Activated CD4-positive, CD25-positive, alpha-beta regulatory T cell (primary cell): ENCODE measurements at regions not wholly inside any gene's neighbourhood (a gene's known extent, or its start where the extent isn't known, plus 50 kb on each side); places are given as distances from the start of the nearest gene placed in this dataset.
"Not testable (repeated sequence)": the region's sequence is repeated elsewhere in the genome, so short reads cannot be mapped to it uniquely, and the experiment has no call there.

ENCODE experiments used
- DNase-seq, 4 experiments: peaks; one replicate each; lab custom pipeline; 2025; lab: John Stamatoyannopoulos, UW

DNA sequence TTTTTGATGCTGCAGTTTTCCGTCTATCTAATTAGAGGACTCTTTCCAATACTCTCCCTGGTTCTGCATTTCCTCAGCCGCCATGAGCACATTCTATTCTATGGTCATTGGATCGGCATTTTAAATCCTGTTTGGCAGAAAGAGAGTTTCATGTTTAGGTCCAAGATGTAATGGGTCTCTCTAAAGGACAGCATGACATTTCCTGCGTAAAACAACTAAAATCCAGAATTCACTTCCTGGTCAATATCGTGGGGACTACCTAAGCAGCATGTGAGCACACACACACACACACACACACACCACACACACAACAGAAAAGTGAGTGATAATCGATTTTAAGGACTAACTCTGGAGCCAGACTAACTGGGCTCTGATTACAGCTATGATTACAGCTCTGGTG is 757.1 kb upstream of the TPTE start:
- DNase-seq = not testable (repeated sequence)

DNA sequence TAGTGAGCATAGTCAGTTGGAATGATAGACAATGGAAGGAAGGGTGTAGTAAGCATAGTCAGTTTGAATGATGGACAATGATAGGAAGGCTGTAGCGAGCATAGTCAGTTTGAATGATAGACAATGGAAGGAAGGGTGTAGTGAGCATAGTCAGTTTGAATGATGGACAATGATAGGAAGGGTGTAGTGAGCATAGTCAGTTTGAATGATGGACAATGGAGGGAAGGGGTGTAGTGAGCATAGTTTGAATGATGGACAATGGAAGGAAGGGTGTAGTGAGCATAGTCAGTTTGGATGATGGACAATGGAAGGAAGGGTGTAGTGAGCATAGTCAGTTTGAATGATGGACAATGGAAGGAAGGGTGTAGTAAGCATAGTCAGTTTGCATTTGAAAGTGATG is 755.8 kb upstream of the TPTE start:
- DNase-seq = not testable (repeated sequence)

DNA sequence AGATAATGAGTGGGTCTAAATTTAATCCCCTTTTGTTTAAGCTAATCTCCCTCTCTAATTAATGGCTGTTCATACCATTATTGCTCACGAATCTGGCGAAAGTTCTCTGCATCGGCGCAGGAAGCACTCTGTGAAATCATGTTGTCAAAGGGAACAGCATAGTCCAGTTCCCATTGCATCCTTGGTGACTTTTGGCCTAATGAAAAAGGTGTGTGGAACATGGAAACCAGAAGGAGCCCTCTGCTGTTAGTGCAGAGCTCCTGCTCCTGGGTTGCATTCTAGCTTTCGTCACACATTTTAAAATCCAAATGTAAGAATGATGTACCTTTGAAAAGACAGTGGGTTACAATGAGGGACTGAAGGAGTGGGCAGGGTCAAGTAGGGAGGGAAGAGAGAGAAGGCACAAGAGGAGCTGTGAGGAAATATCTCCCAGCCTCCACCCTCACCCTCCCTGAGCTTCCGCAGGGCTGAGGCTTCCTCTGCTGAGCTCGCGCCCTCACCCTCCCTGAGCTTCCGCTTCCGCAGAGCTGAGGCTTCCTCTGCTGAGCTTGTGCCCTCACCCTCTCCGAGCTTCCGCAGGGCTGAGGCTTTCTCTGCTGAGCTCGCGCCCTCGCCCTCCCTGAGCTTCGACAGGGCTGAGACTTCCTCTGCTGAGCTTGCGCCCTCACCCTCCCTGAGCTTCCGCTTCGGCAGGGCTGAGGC is 754.3 kb upstream of the TPTE start:
- DNase-seq = not testable (repeated sequence)

DNA sequence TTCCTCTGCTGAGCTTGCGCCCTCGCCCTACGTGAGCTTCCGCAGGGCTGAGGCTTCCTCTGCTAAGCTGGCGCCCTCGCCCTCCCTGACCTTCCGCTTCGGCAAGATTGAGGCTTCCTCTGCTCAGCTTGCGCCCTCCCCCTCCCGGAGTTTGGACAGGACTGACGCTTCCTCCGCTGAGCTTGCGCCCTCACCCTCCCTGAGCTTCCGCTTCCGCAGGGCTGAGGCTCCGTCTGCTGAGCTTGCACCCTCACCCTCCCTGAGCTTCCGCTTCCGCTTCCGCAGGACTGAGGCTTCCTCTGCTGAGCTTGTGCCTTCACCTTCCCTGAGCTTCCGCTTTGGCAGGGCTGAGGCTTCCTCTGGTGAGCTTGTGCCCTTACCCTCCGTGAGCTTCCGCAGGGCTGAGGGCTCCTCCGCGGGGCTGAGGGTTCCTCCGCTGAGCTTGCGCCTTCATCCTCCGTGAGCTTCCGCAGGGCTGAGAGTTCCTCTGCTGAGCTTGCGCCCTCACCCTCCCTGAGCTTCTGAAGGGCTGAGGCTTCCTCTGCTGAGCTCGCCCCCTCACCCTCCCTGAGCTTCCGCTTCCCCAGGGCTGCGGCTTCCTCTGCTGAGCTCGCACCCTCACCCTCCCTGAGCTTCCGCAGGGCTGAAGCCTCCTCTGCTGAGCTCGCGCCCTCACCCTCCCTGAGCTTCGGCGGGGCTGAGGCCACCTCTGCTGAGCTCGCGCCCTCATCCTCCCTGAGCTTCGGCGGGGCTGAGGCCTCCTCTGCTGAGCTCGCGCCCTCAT is 753.6 kb upstream of the TPTE start:
- no peak for DNase-seq

DNA sequence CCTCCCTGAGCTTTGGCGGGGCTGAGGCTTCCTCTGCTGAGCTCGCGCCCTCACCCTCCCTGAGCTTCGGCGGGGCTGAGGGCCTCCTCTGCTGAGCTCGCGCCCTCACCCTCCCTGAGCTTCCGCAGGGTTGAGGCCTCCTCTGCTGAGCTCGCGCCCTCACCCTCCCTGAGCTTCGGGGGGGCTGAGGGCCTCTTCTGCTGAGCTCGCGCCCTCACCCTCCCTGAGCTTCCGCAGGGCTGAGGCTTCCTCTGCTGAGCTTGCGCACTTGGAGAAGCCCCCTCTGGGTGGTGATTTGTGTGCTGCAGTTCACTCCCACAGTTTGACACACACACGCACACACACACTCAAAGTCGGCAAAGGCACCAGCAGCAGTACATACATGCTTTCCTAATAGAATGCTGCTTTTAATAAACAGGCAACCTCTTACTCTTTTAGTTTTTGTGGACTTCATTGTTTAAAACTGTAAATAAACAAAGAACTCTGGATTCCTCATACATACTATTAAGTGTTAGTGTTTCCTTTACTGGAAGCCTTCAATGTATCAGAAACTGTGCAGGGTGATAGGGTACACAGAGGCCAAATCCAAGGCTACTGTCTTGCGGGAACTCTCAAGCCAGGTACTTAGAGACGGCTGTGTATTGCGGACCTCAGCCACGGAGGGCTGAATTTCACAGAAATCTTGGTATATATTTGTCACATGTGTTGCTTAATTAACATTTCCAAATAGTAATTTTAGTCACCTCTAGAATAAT is 752.8 kb upstream of the TPTE start:
- not testable (repeated sequence) for DNase-seq

DNA sequence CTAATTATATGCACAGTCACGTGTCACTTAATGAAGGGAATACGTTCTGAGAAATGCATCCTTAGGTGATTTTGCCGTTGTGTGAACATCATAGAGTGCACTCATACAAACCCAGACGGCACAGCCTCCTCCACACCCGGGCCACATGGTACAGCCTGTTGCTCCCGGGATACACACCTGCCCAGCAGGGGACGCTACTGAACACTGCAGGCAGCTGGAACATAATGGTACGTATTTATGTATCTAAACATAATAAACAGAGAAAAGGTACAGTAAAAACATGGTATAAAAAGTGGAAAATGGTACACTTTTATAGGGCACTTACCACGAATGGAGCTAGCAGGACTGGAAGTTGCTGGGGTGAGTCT is 752.3 kb upstream of the TPTE start:
- not testable (repeated sequence) for DNase-seq

DNA sequence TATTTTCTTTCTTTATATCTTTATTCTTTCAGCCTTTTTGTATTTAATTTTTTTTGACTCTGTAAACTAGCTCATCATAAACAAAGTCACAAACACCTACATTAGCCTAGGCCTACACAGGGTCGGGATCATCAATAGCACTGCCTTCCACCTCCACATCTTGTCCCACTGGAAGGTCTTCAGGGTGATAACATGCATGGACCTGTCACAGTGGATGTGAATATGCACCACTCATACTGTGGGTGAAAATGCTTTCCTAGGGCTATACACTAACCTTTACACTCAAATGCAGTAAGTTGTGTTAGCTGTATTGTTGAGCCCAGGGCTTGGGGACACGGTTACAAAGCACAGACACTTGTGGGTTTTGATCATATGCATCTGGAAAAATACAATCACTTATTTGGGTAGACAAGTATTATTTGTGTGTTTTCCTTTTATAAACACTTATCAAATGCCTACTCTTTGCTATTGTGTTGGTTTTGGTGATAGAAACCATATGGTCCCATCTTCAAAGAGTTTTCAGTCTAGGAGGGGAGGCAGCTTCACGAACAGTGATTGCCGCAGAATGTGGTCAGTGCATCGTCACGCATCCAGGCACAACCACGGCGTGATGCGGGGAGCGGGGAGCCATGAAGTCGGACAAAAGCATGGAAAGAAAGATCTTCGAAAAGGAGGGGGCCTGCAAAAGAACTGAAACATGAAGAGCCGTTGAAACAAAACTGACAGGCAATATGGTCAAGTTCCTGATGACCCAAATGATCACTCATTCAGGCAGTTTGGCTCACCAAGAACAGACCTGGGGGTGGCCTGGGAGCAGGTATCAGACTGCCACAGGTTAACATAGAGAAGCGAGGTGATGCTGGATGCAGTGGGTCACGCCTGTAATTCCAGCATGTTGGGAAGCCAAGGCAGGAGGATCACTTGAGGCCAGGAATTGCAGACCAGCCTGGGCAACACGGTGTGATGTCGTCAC is 751.4 kb upstream of the TPTE start:
- DNase-seq = not testable (repeated sequence)

DNA sequence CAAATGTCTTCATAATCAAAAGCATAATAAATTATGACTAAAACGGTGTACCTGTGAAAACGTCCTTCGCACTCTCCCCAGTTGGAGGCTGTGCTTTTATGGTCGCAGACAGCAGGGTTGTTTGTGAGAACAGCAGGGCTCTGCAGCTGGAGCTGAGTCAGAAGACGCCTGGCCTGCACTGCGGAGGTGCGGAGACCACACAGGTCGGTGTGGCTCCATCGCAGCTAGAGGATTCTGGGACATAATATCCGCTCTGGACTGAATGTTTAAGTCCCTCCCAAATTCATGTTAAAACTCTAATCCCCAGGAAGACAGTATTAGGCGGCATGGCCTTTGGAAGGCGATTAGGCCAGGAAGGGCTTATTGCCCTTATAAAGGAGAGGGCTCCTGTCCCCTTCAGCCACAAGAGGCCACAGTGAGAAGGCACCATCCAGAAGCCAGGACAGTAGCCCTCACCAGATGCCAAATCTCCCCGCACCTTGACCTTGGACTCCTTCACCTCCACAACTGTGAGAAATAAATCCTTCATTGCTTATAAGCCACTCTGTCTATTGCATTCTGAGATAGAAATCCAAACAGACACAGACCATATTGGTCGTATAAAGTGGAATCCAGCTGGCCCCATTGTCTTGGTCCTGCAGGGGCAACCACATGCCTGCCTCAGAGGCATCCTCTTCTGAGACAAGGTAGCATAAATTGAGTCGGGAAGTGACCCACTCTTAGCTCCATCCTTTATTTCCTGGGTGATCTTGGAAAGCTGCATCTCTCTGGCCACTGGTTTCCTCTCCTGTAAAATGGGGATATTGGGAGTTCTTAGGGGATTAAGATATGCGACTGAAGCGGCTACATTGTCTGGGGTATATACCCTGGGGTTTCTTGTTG is 749.7 kb upstream of the TPTE start:
- DNase-seq = not testable (repeated sequence)

DNA sequence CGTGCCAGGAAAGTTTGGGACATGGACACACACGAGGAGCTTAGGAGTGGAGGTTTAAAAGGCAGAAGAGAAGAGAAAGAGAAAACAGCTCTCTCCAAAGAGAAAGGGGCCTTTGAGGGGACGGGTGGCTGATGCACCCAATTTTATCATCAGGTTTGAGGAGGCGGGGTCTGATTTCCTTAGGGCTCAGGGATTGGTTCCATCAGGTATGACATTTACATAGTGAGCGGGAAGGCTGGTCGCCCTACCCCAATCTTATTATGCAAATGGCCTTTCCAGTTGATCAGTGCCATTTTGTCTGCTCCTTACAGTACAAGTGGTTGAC is 749.1 kb upstream of the TPTE start:
- DNase-seq = no peak

DNA sequence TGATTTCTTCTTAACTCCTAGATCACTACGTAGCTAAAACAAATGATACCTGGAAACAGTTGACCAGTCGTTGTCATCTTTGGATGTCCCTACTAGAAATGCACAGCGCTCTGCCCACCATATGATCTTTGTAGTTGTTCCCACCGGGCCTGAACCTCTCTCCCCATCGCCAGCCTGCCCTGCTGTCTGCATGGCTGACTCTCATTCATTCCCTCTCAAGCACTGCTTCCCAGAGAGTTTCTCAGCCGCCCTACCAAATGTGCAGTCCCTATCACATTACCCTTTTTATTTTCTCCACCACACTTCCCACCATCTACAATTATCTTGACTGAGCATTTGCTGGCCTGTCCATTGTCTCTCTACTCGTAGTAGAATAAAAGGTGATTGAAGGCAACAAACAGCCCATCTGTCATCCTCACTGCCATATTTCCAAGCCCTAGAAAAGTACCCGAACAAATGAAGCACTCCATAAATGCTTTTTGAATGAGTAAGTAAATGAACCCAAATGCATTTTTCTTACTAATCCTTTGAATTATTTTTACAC is 748.4 kb upstream of the TPTE start:
- DNase-seq = not testable (repeated sequence)

DNA sequence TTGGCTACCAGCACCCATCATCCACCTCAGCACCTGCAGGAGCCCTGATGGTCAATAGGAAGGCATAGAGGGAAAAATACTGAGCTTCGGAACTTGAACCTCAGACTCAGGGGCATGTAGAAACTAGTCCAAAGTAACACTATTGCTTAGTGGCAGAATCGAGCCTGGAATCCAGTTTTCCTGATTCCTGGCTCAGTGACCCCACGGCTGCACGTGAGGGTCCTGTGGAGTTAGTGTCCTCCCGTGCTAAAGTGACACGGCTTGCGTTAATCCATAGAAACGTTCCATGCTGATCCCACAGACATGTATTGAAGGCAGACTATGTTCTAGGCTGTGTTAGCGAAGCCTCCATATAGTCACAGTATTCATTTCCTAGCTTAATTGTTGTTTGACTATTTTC is 747.0 kb upstream of the TPTE start:
- DNase-seq = no peak

DNA sequence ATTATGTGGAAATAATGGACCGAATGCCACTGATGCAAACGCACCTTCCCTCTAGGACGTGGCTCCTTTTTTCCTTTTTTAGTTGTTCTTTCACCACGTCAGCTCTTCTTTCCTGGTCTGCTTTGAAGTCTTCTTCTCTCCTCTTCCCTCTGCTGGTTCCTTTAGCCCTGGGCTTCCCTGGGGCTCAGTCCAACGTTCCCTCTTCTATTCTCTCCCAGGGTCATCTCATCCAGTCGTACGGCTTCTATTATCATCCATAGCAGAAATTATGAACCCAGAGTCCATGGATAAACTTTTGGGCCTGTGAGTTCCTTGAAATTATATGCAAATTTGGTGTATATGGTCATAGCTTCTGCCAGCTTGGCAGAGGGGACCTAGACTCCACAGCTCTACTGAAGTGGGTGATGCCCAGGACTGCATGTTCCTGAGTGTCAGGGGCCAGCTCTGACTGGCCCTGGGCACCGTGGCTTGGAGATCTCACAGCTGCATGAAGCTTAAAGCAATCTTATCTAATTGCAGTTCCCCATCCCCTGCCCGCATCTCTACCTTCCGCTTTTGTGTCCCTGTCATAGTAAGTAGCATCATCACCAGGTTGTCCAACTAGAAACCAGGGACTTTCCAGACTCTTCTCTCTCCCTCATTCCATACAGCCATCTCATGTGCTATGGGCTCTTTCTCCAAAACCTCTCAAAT is 746.3 kb upstream of the TPTE start:
- DNase-seq = not testable (repeated sequence)

DNA sequence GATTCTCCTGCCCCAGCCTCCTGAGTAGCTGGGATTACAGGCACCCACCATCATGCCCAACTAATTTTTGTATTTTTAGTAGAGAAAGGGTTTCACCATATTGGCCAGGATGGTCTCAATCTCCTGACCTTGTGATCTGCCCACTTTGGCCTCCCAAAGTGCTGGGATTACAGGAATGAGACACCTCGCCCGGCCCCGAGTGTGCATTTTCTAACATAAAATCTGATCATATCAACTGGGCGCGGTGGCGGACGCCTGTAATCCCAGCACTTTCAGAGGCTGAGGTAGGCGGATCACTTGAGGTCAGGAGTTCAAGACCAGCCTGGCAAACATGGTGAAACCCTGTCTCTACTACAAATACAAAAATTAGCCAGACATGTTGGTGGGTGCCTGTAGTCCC is 745.5 kb upstream of the TPTE start:
- DNase-seq = not testable (repeated sequence)

DNA sequence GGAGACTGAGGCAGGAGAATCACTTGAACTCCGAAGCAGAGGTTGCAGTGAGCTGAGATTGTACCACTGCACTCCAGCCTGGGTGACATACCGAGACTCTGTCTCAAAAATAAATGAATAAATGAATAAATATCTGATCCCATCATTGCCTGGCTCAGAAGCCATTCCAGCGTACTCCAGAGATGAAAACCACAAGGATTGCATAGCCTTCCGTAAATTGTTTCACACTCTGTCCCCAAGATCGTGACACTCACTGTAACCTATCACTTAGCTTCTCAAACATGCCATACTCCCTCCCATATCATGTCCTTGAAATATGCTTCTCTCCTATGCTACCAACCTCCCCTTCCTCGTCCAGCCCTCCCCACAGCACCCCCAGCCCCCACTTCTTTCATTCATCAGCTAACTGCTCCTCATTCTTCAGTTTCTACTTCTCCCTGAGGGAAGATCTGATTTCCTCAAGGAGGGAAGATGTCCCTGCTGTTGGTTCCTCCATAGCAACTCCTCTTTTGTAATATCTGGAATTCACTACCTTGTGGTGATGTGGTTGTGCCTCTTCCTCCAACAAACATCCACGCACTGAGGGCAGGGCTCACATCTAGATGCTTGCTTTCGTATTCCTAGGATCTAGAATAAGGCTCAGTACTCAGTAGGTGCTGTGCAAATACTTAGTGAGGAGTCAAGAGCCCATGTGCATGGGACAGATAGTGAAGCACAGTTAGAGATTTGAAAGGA is 744.9 kb upstream of the TPTE start:
- not testable (repeated sequence) for DNase-seq

DNA sequence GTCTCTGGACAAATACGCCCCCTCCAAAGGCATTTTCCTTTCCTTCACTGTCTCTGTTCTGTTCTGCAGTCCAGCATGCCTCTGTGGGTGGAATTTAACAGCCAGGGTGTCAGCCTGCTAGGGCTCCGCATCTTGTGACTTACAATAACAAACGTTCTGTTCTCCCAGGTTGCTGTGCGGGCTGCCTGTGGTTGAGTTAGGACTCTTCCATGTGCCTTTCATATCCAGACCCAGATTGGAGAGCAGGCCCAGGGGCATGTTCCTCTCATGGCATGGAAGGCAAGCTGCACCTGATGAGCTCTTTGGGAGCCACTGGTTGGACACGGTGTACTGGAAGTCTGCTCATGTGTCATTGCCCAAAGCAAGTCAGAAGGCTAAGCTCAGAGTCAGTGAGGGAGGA is 742.8 kb upstream of the TPTE start:
- DNase-seq = not testable (repeated sequence)

DNA sequence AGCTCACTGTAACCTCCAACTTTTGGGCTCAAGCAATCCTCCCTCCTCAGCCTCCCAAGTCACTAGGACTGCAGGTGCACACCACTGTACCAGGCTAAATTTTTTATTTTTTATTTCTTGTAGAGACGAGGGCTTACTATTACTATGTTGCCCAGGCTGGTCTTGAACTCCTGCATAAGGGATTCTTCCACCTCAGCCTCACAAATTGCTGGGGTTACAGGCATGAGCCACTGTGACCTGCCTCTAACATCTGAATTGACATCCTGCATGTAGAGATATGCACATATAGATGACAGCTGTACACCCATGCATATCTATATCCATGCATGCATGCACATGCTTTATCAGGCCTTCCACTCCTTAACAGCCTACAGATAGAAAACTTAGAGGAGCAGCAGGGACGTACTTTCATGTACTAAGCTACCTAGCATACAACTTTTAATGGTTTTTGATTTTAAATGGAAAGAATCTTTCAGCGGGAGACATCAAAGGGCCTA is 740.9 kb upstream of the TPTE start:
- DNase-seq = no peak

DNA sequence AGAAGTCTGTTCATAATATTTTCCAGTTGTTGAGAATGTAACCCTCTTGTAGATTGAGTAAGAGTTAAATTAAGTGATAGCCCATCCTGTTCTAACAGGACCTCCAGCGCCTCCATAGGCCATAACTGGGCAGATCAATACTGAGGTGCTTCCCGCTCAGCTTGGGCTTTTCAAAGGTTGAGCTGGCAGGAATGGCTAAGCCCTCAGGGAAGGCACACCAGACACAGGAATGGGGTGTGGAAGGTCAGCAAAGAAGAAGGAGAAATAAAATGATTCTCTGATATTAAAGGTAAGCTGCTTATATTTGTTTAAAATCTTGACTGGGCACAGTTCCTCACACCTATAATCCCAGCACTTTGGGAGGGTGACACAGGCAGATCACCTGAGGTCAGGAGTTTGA is 737.8 kb upstream of the TPTE start:
- not testable (repeated sequence) for DNase-seq

DNA sequence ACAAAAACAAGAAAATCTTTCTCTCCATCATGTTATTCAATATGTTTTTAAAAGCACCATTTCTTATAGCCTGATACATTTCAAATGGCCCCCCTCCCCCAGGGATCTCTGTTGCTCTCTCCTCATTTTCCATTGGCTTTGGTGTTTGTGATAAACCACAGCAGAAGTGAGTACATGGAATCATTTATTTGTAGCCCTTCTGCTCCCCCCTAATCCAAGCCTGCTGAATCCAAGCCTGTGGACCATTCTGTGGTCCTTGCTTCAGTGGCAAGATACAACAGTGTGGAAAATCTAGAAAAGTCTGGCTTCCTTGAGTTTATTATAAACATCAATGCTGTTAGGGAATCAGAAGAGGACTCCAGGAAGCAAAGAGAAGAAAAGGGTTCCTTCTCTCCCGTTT is 737.2 kb upstream of the TPTE start:
- not testable (repeated sequence) for DNase-seq

DNA sequence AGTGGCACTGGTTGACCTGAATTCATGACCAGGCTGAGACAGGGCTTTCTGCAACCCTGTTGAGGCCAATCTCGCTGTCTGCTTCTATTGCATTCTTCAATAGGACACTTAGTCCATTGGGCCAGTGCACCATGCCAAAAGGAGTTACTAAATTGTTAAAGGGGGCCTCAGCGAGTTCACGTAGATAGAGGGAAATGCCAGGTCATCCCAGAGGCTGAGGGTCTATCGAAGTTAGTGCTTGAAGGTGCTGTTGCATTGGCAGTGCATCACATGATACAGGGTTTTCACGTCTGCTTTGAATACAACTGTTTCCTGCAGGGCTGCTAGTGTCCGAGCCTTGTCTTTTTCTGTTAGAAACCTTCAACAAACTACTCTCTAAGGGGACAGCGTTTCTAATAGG is 735.3 kb upstream of the TPTE start:
- not testable (repeated sequence) for DNase-seq
